ENCODE measurements at regions not wholly inside any gene's neighbourhood (a gene's known extent, or its start where the extent isn't known, plus 50 kb on each side); places are given as distances from the start of the nearest gene placed in this dataset.

DNA sequence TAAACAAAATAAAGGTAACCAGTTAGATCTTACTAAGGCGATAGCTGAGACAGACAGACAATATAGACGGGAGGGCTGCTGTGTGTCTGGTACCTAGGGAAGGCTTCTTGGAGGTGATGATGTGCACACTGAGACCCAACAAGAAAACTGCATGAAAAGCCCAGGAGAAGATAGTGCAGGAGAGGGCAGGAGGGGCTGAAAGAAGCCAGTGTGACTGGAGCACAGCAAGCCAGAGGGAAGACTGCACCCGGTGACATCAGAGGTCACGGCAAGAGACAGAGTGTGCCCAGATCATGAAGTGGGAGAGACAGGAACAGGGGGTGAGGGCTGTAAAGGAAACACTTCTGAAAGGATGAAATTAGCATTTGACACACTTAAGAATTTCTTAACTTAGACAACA, 266.3 kb downstream of the BRD1 start:
- Histone ChIP-seq H4K5ac (ENCODE audit: low read depth, low read length) (no peak overlapping the region), H3K23ac (ENCODE audit: low read depth, low read length) (no peak overlapping the region), H2BK20ac (ENCODE audit: low read depth, low read length) (no peak overlapping the region), H3K4me3 (ENCODE audit: insufficient read depth, low read depth, low read length) (no peak overlapping the region), H3K9ac (ENCODE audit: low read depth, low read length) (no peak overlapping the region), H2BK15ac (ENCODE audit: low read depth, low read length) (no peak overlapping the region), H3K4me2 (ENCODE audit: low read depth, low read length) (no peak overlapping the region), H4K91ac (ENCODE audit: insufficient read depth, low read depth, low read length) (no peak overlapping the region), H2AFZ (replicated peaks; ENCODE audit: low read length, poor library complexity) (no peak overlapping the region), H3K27me3 (ENCODE audit: control insufficient read depth, insufficient read depth, low read length) (no peaks in the 10 kb centered on the region), H2AK5ac (ENCODE audit: low read depth, low read length) (no peak overlapping the region), H3K79me1 (ENCODE audit: low read depth in 1 of 2, low read length in 2 of 2) (no peaks in the 10 kb centered on the region), H3K4me1 (ENCODE audit: control insufficient read depth, insufficient read depth, low read length) (no peaks in the 10 kb centered on the region), H4K8ac (ENCODE audit: low read depth in 2 of 2, low read length in 2 of 2) (no peak overlapping the region), H3K9me3 (ENCODE audit: control insufficient read depth, insufficient read depth, low read length) (peaks cover 28% of the 10 kb centered on the region), H3K36me3 (ENCODE audit: control insufficient read depth, insufficient read depth, low read length) (no peaks in the 10 kb centered on the region), H3K18ac (ENCODE audit: low read depth, low read length) (no peak overlapping the region), H3K27ac (ENCODE audit: insufficient read depth, low read length) (no peak overlapping the region), H2BK120ac (ENCODE audit: low read depth, low read length) (no peak overlapping the region), H2AK9ac (replicated peaks; ENCODE audit: low read depth, low read length, poor library complexity) (no peak overlapping the region), H3K14ac (replicated peaks; ENCODE audit: low read depth, low read length) (no peak overlapping the region), H3K4ac (ENCODE audit: low read depth, low read length) (no peak overlapping the region), H2BK5ac (ENCODE audit: low read depth, low read length, poor library complexity, severe bottlenecking) (no peak overlapping the region), H3K56ac (ENCODE audit: extremely low read depth, insufficient read depth, low read length) (no peak overlapping the region), H4K20me1 (ENCODE audit: insufficient read depth, low read length) (no peaks in the 10 kb centered on the region), H3K9me1 (ENCODE audit: insufficient read depth, low read length) (no peaks in the 10 kb centered on the region)
- no CpG with 5 or more reads among the region's 4 CpGs for WGBS, 2 experiments (ENCODE audit: extremely low coverage in 2 of 2, insufficient read length in 1 of 2)
- in situ Hi-C loops (cut with MboI; ENCODE audit: low sequenced_read_pairs) (no loop called here), intact Hi-C loops (cut with micrococcal nuclease) (no loop called here), dilution Hi-C loops (cut with HindIII; ENCODE audit: low sequenced_read_pairs, unreplicated experiment) (no loop called here)
- no TSS peak for BruUV-seq (replicated peaks)
- POLR2A ChIA-PET (ENCODE audit: unreplicated experiment): no interaction called here
- CTCF ChIA-PET: no interaction called here
- ATAC-seq (ENCODE audit: low read depth) (no peak), DNase-seq (no peak)
- TF ChIP-seq, protein P1, sequence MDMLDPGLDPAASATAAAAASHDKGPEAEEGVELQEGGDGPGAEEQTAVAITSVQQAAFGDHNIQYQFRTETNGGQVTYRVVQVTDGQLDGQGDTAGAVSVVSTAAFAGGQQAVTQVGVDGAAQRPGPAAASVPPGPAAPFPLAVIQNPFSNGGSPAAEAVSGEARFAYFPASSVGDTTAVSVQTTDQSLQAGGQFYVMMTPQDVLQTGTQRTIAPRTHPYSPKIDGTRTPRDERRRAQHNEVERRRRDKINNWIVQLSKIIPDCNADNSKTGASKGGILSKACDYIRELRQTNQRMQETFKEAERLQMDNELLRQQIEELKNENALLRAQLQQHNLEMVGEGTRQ (IDR thresholded peaks at IDR 0.05; ENCODE audit: low read depth, low read length): no peak
- TF ChIP-seq CEBPB (IDR thresholded peaks at IDR 0.05; ENCODE audit: low read depth, low read length) (no peak), RAD21 (IDR thresholded peaks at IDR 0.05; ENCODE audit: low read length) (no peak), POLR2A (IDR thresholded peaks at IDR 0.05; ENCODE audit: low read depth, low read length) (no peak), SMC3 (IDR thresholded peaks at IDR 0.05; ENCODE audit: low read depth, low read length) (no peak), RCOR1 (IDR thresholded peaks at IDR 0.05; ENCODE audit: insufficient replicate concordance, low read length) (no peak), MAFK (IDR thresholded peaks at IDR 0.05; ENCODE audit: low read depth, low read length) (no peak), CHD1 (IDR thresholded peaks at IDR 0.05; ENCODE audit: low read depth, low read length) (no peak), MXI1 (IDR thresholded peaks at IDR 0.05; ENCODE audit: borderline replicate concordance, low read depth, low read length) (no peak), RFX5 (IDR thresholded peaks at IDR 0.05; ENCODE audit: low read depth, low read length) (no peak), MAZ (IDR thresholded peaks at IDR 0.05; ENCODE audit: borderline replicate concordance, low read depth, low read length) (no peak), BHLHE40 (IDR thresholded peaks at IDR 0.05; ENCODE audit: low read depth, low read length) (no peak), FOS (IDR thresholded peaks at IDR 0.05; ENCODE audit: low read depth, low read length) (no peak), NFE2L2 (IDR thresholded peaks at IDR 0.05; ENCODE audit: low read depth, low read length) (no peak)
- TF ChIP-seq, protein P2, sequence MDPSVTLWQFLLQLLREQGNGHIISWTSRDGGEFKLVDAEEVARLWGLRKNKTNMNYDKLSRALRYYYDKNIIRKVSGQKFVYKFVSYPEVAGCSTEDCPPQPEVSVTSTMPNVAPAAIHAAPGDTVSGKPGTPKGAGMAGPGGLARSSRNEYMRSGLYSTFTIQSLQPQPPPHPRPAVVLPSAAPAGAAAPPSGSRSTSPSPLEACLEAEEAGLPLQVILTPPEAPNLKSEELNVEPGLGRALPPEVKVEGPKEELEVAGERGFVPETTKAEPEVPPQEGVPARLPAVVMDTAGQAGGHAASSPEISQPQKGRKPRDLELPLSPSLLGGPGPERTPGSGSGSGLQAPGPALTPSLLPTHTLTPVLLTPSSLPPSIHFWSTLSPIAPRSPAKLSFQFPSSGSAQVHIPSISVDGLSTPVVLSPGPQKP (IDR thresholded peaks at IDR 0.05; ENCODE audit: borderline replicate concordance, low read depth, low read length): no peak
- TF ChIP-seq, protein P3, sequence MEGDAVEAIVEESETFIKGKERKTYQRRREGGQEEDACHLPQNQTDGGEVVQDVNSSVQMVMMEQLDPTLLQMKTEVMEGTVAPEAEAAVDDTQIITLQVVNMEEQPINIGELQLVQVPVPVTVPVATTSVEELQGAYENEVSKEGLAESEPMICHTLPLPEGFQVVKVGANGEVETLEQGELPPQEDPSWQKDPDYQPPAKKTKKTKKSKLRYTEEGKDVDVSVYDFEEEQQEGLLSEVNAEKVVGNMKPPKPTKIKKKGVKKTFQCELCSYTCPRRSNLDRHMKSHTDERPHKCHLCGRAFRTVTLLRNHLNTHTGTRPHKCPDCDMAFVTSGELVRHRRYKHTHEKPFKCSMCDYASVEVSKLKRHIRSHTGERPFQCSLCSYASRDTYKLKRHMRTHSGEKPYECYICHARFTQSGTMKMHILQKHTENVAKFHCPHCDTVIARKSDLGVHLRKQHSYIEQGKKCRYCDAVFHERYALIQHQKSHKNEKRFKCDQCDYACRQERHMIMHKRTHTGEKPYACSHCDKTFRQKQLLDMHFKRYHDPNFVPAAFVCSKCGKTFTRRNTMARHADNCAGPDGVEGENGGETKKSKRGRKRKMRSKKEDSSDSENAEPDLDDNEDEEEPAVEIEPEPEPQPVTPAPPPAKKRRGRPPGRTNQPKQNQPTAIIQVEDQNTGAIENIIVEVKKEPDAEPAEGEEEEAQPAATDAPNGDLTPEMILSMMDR (conservative IDR thresholded peaks at IDR 0.05; ENCODE audit: low read depth, low read length): no peak

Measured in IMR-90 (cell line).